ENCODE measurements at regions not wholly inside any gene's neighbourhood (a gene's known extent, or its start where the extent isn't known, plus 50 kb on each side); places are given as distances from the start of the nearest gene placed in this dataset.
"Not testable (repeated sequence)": the region's sequence is repeated elsewhere in the genome, so short reads cannot be mapped to it uniquely, and the experiment has no call there.

DNA sequence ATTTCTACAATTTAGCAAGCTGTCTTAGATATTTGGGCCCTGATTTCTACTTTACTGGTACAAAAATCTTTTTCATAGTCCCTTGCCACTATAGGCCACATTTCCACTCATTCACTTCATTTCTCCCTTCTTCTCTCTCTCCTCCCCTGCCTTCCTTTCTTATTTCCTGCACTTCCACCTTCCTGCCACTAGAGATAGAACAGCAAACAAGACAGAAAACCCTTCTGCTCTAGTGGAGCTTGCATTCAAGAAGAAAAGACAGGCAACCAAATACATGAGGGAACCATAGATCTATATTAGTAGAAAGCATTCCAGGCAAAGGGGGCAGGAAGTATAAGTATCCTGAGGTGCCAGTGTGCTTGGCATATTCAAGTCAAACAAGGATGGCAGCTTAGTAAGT, 623.5 kb downstream of the FLRT2 start:
- TF ChIP-seq, protein P1, sequence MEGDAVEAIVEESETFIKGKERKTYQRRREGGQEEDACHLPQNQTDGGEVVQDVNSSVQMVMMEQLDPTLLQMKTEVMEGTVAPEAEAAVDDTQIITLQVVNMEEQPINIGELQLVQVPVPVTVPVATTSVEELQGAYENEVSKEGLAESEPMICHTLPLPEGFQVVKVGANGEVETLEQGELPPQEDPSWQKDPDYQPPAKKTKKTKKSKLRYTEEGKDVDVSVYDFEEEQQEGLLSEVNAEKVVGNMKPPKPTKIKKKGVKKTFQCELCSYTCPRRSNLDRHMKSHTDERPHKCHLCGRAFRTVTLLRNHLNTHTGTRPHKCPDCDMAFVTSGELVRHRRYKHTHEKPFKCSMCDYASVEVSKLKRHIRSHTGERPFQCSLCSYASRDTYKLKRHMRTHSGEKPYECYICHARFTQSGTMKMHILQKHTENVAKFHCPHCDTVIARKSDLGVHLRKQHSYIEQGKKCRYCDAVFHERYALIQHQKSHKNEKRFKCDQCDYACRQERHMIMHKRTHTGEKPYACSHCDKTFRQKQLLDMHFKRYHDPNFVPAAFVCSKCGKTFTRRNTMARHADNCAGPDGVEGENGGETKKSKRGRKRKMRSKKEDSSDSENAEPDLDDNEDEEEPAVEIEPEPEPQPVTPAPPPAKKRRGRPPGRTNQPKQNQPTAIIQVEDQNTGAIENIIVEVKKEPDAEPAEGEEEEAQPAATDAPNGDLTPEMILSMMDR (IDR thresholded peaks at IDR 0.05; ENCODE audit: low read depth, low read length), result no peak
- Histone ChIP-seq H3K4me3 (no peak overlapping the region), H3K9me3 (ENCODE audit: low read depth) (no peaks in the 10 kb centered on the region), H3K4me1 (ENCODE audit: low read depth) (no peaks in the 10 kb centered on the region), H3K27ac (no peak overlapping the region), H3K27me3 (no peaks in the 10 kb centered on the region), H3K36me3 (no peaks in the 10 kb centered on the region)
- no peak for DNase-seq (ENCODE audit: low read depth in 1 of 2, low spot score in 1 of 2)

- H3K4me1 ChIP-seq (ENCODE audit: low read depth), result no peaks in the 10 kb centered on the region
- no peaks in the 10 kb centered on the region for H3K27me3 ChIP-seq
- no peak overlapping the region for H3K27ac ChIP-seq
- no peak for DNase-seq (ENCODE audit: low read depth in 1 of 2, low spot score in 1 of 2)
- TF ChIP-seq, protein P1 (IDR thresholded peaks at IDR 0.05; ENCODE audit: low read depth, low read length), result no peak
- H3K9me3 ChIP-seq (ENCODE audit: low read depth), result no peaks in the 10 kb centered on the region
- H3K4me3 ChIP-seq, result no peak overlapping the region
- no peaks in the 10 kb centered on the region for H3K36me3 ChIP-seq
Observed at GRCh38 chr14:86143248-86143647, 613.3 kb downstream of the FLRT2 start.

- no peaks in the 10 kb centered on the region for H3K36me3 ChIP-seq
- no peaks in the 10 kb centered on the region for H3K4me1 ChIP-seq (ENCODE audit: low read depth)
- TF ChIP-seq, protein P1 (IDR thresholded peaks at IDR 0.05; ENCODE audit: low read depth, low read length), result no peak
- no peaks in the 10 kb centered on the region for H3K27me3 ChIP-seq
- no peak for DNase-seq (ENCODE audit: low read depth in 1 of 2, low spot score in 1 of 2)
- no peaks in the 10 kb centered on the region for H3K9me3 ChIP-seq (ENCODE audit: low read depth)
- no peak overlapping the region for H3K4me3 ChIP-seq
- H3K27ac ChIP-seq, result no peak overlapping the region
Observed at GRCh38 chr14:86141966-86142365, 612.0 kb downstream of the FLRT2 start.

GRCh38 chr14:86129426-86129825, 599.5 kb downstream of the FLRT2 start:
- DNase-seq (ENCODE audit: low read depth in 1 of 2, low spot score in 1 of 2), result no peak
- no peaks in the 10 kb centered on the region for H3K9me3 ChIP-seq (ENCODE audit: low read depth)
- TF ChIP-seq, protein P1 (IDR thresholded peaks at IDR 0.05; ENCODE audit: low read depth, low read length), result no peak
- no peaks in the 10 kb centered on the region for H3K36me3 ChIP-seq
- H3K4me1 ChIP-seq (ENCODE audit: low read depth), result no peaks in the 10 kb centered on the region
- H3K4me3 ChIP-seq, result no peak overlapping the region
- no peak overlapping the region for H3K27ac ChIP-seq
- no peaks in the 10 kb centered on the region for H3K27me3 ChIP-seq

GRCh38 chr14:86124328-86124727, 594.4 kb downstream of the FLRT2 start:
- H3K4me3 ChIP-seq, result no peak overlapping the region
- H3K27me3 ChIP-seq, result no peaks in the 10 kb centered on the region
- TF ChIP-seq, protein P1 (IDR thresholded peaks at IDR 0.05; ENCODE audit: low read depth, low read length), result no peak
- no peak for DNase-seq (ENCODE audit: low read depth in 1 of 2, low spot score in 1 of 2)
- H3K36me3 ChIP-seq, result no peaks in the 10 kb centered on the region
- no peaks in the 10 kb centered on the region for H3K9me3 ChIP-seq (ENCODE audit: low read depth)
- H3K27ac ChIP-seq, result no peak overlapping the region
- H3K4me1 ChIP-seq (ENCODE audit: low read depth), result no peaks in the 10 kb centered on the region

GRCh38 chr14:86115972-86116371, 586.0 kb downstream of the FLRT2 start:
- no peak overlapping the region for H3K27ac ChIP-seq
- DNase-seq (ENCODE audit: low read depth in 1 of 2, low spot score in 1 of 2), result no peak
- H3K4me3 ChIP-seq, result no peak overlapping the region
- H3K36me3 ChIP-seq, result no peaks in the 10 kb centered on the region
- H3K4me1 ChIP-seq (ENCODE audit: low read depth), result no peaks in the 10 kb centered on the region
- no peaks in the 10 kb centered on the region for H3K9me3 ChIP-seq (ENCODE audit: low read depth)
- TF ChIP-seq, protein P1 (IDR thresholded peaks at IDR 0.05; ENCODE audit: low read depth, low read length), result no peak
- no peaks in the 10 kb centered on the region for H3K27me3 ChIP-seq

DNA sequence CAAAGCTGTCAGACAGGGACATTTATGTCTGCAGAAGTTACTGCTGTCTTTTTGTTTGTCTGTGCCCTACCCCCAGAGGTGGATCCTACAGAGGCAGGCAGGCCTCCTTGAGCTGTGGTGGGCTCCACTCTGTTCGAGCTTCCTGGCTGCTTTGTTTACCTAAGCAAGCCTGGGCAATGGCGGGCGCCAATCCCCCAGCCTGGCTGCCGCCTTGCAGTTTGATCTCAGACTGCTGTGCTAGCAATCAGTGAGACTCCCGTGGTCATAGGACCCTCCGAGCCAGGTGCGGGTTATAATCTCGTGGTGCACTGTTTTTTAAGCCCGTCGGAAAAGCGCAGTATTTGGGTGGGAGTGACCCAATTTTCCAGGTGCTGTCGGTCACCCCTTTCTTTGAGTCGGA, 580.9 kb downstream of the FLRT2 start:
- not testable (repeated sequence) for H3K36me3 ChIP-seq; H3K9me3 ChIP-seq (ENCODE audit: low read depth); H3K4me3 ChIP-seq; H3K27me3 ChIP-seq; DNase-seq (ENCODE audit: low read depth in 1 of 2, low spot score in 1 of 2); H3K27ac ChIP-seq; H3K4me1 ChIP-seq (ENCODE audit: low read depth)
